ENCODE measurements at regions not wholly inside any gene's neighbourhood (a gene's known extent, or its start where the extent isn't known, plus 50 kb on each side); places are given as distances from the start of the nearest gene placed in this dataset.

- H3K27me3 ChIP-seq (ENCODE audit: insufficient read depth, poor library complexity, severe bottlenecking) = no peaks in the 10 kb centered on the region
- H3K4me3 ChIP-seq (replicated peaks; ENCODE audit: insufficient read depth, low read length) = no peak overlapping the region
- H3K27ac ChIP-seq (replicated peaks) = no peak overlapping the region
- DNase-seq (ENCODE audit: low read depth in 1 of 2, low spot score in 1 of 2) = no peak
- TF ChIP-seq REST (IDR thresholded peaks at IDR 0.05; ENCODE audit: insufficient replicate concordance, low read depth) = no peak
- no peak for TF ChIP-seq SPI1 (IDR thresholded peaks at IDR 0.05; ENCODE audit: borderline replicate concordance, low read depth)
- TF ChIP-seq POLR2AphosphoS5 (IDR thresholded peaks at IDR 0.05; ENCODE audit: low read depth) = no peak
- TF ChIP-seq CTCF (IDR thresholded peaks at IDR 0.05; ENCODE audit: insufficient read depth, low read length) = no peak
- no peak for TF ChIP-seq GABPA (IDR thresholded peaks at IDR 0.05; ENCODE audit: low read depth)
Observed at GRCh38 chr19:29154163-29154562, 58.8 kb downstream of the UQCRFS1 start.

- no peak overlapping the region for H3K4me3 ChIP-seq (replicated peaks; ENCODE audit: insufficient read depth, low read length)
- no peaks in the 10 kb centered on the region for H3K27me3 ChIP-seq (ENCODE audit: insufficient read depth, poor library complexity, severe bottlenecking)
Observed at GRCh38 chr19:29145756-29146155, 67.2 kb downstream of the UQCRFS1 start.

GRCh38 chr19:29143183-29143582 is 69.8 kb downstream of the UQCRFS1 start:
- TF ChIP-seq GABPA (IDR thresholded peaks at IDR 0.05; ENCODE audit: low read depth) (no peak), SPI1 (IDR thresholded peaks at IDR 0.05; ENCODE audit: borderline replicate concordance, low read depth) (no peak), REST (IDR thresholded peaks at IDR 0.05; ENCODE audit: insufficient replicate concordance, low read depth) (no peak), CTCF (IDR thresholded peaks at IDR 0.05; ENCODE audit: insufficient read depth, low read length) (no peak), POLR2AphosphoS5 (IDR thresholded peaks at IDR 0.05; ENCODE audit: low read depth) (no peak)
- Histone ChIP-seq H3K27me3 (ENCODE audit: insufficient read depth, poor library complexity, severe bottlenecking) (no peaks in the 10 kb centered on the region), H3K27ac (replicated peaks) (no peak overlapping the region), H3K4me3 (replicated peaks; ENCODE audit: insufficient read depth, low read length) (no peak overlapping the region)
- no peak for DNase-seq (ENCODE audit: low read depth in 1 of 2, low spot score in 1 of 2)

More at GRCh38 chr19:29145756-29146155, 67.2 kb downstream of the UQCRFS1 start:
- TF ChIP-seq SPI1 (IDR thresholded peaks at IDR 0.05; ENCODE audit: borderline replicate concordance, low read depth) = no peak
- TF ChIP-seq POLR2AphosphoS5 (IDR thresholded peaks at IDR 0.05; ENCODE audit: low read depth) = no peak
- no peak for TF ChIP-seq CTCF (IDR thresholded peaks at IDR 0.05; ENCODE audit: insufficient read depth, low read length)
- TF ChIP-seq REST (IDR thresholded peaks at IDR 0.05; ENCODE audit: insufficient replicate concordance, low read depth) = no peak
- no peak for TF ChIP-seq GABPA (IDR thresholded peaks at IDR 0.05; ENCODE audit: low read depth)
- no peak overlapping the region for H3K27ac ChIP-seq (replicated peaks)
- DNase-seq (ENCODE audit: low read depth in 1 of 2, low spot score in 1 of 2) = no peak
